Adrenal gland (tissue), 5 donors: ENCODE measurements at regions not wholly inside any gene's neighbourhood (a gene's known extent, or its start where the extent isn't known, plus 50 kb on each side); places are given as distances from the start of the nearest gene placed in this dataset.

Experiments used
- POLR2A ChIP-seq, 2 donors: fragments of 450-650 bp; IDR thresholded peaks; one replicate each; pipeline ENCODE4 v1.6.1; 2017; ENCODE audit warnings: antibody characterized with exemption in 2 of 2, mild to moderate bottlenecking in 2 of 2, moderate library complexity in 1 of 2
- TF ChIP-seq, protein P1 (sequence below), 6 experiments: fragments of 450-650 bp in 4 of 6; fragments of 200-600 bp in 2 of 6; sonication (generic) in 1 of 6; IDR thresholded peaks; 1 replicate in 5 of 6; 2 replicates in 1 of 6; pipeline versions ENCODE4 v1.5.1 to v1.8.0; 2016 to 2021; ENCODE audit warnings: antibody characterized with exemption in 6 of 6, mild to moderate bottlenecking in 2 of 6, moderate library complexity in 1 of 6
- donor health status: DM: no; HTN: no; CAD: no.

DNA sequence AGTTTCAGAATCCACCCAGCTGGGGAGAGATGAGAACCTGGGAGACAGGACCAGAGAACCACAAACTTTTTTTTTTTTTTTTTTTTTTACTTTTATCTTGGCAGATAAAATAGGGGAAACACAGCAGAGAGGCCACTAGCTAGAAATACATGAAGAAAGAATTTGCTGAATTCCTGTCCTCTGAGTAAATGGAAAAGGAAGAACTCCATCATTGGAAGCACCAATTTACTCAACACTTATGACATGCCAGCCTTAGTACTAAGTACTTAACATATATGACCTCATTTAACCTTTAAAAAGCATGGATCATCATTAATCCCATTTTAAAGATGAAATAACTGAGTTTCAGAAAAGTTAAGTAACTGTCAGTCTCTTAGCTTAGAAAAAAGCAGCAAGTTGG lies 343.0 kb upstream of the NPSR1 start:
- TF ChIP-seq, protein P1, sequence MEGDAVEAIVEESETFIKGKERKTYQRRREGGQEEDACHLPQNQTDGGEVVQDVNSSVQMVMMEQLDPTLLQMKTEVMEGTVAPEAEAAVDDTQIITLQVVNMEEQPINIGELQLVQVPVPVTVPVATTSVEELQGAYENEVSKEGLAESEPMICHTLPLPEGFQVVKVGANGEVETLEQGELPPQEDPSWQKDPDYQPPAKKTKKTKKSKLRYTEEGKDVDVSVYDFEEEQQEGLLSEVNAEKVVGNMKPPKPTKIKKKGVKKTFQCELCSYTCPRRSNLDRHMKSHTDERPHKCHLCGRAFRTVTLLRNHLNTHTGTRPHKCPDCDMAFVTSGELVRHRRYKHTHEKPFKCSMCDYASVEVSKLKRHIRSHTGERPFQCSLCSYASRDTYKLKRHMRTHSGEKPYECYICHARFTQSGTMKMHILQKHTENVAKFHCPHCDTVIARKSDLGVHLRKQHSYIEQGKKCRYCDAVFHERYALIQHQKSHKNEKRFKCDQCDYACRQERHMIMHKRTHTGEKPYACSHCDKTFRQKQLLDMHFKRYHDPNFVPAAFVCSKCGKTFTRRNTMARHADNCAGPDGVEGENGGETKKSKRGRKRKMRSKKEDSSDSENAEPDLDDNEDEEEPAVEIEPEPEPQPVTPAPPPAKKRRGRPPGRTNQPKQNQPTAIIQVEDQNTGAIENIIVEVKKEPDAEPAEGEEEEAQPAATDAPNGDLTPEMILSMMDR (IDR thresholded peaks at IDR 0.05): no peak
- no peak for TF ChIP-seq POLR2A (IDR thresholded peaks at IDR 0.05)
